GM11168 (cell line): ENCODE measurements at regions not wholly inside any gene's neighbourhood (a gene's known extent, or its start where the extent isn't known, plus 50 kb on each side); places are given as distances from the start of the nearest gene placed in this dataset.
"Not testable (repeated sequence)": the region's sequence is repeated elsewhere in the genome, so short reads cannot be mapped to it uniquely, and the experiment has no call there.

ENCODE experiments used
- in situ Hi-C: fragments of 300-500 bp; cut with MboI; formaldehyde crosslinking; loops from one replicate; pipeline ENCODE4 v1.12.0; 2022; ENCODE audit warnings: low sequenced_read_pairs; ENCODE audit not compliant: unreplicated experiment

GRCh38 chr17:71189493-71189831, 931.4 kb upstream of the SOX9 start:
- in situ Hi-C loops, result no loop called here

- in situ Hi-C loops, result no loop called here
Observed at GRCh38 chr17:71192039-71192555, 928.7 kb upstream of the SOX9 start.

- in situ Hi-C loops, result no loop called here
Observed at GRCh38 chr17:71192848-71193247, 928.0 kb upstream of the SOX9 start.

GRCh38 chr17:71200597-71200996, 920.2 kb upstream of the SOX9 start:
- in situ Hi-C loops, result no loop called here

GRCh38 chr17:71201639-71202038, 919.2 kb upstream of the SOX9 start:
- in situ Hi-C loops, result no loop called here

GRCh38 chr17:71202449-71202848, 918.4 kb upstream of the SOX9 start:
- in situ Hi-C loops, result no loop called here

GRCh38 chr17:71203953-71204352, 916.9 kb upstream of the SOX9 start:
- in situ Hi-C loops, result no loop called here

- in situ Hi-C loops, result not testable (repeated sequence)
Observed at GRCh38 chr17:71205951-71206350, 914.9 kb upstream of the SOX9 start.

GRCh38 chr17:71208111-71208704, 912.6 kb upstream of the SOX9 start:
- in situ Hi-C loops, result no loop called here

GRCh38 chr17:71213936-71214335, 906.9 kb upstream of the SOX9 start:
- in situ Hi-C loops, result no loop called here

GRCh38 chr17:71217769-71218168, 903.1 kb upstream of the SOX9 start:
- in situ Hi-C loops, result no loop called here

- in situ Hi-C loops, result no loop called here
Observed at GRCh38 chr17:71224824-71225575, 895.8 kb upstream of the SOX9 start.

- in situ Hi-C loops, result no loop called here
Observed at GRCh38 chr17:71227841-71228240, 893.0 kb upstream of the SOX9 start.

- in situ Hi-C loops, result no loop called here
Observed at GRCh38 chr17:71229070-71229469, 891.8 kb upstream of the SOX9 start.

- in situ Hi-C loops, result no loop called here
Observed at GRCh38 chr17:71232801-71233559, 887.8 kb upstream of the SOX9 start.

GRCh38 chr17:71234349-71234748, 886.5 kb upstream of the SOX9 start:
- in situ Hi-C loops, result no loop called here

GRCh38 chr17:71237903-71238538, 882.8 kb upstream of the SOX9 start:
- in situ Hi-C loops, result no loop called here

- in situ Hi-C loops, result no loop called here
Observed at GRCh38 chr17:71247441-71248015, 873.3 kb upstream of the SOX9 start.

- in situ Hi-C loops, result no loop called here
Observed at GRCh38 chr17:71251276-71251675, 869.5 kb upstream of the SOX9 start.

GRCh38 chr17:71251951-71252350, 868.9 kb upstream of the SOX9 start:
- in situ Hi-C loops, result no loop called here
